Left ventricle myocardium superior (tissue), 1 donor: ENCODE measurements at regions not wholly inside any gene's neighbourhood (a gene's known extent, or its start where the extent isn't known, plus 50 kb on each side); places are given as distances from the start of the nearest gene placed in this dataset.
"Not testable (repeated sequence)": the region's sequence is repeated elsewhere in the genome, so short reads cannot be mapped to it uniquely, and the experiment has no call there.

ENCODE experiments used
- ATAC-seq: fragments of 200-7000 bp; cut with Tn5 transposase; one replicate; pipeline ENCODE4 v1.9.1; 2020; ENCODE audit warnings: mild to moderate bottlenecking, moderate library complexity
- DNase-seq: peaks from one replicate; pipeline ENCODE4 v3.0.0-alpha.2; 2020
- intact Hi-C: fragments of 100-400 bp; cut with micrococcal nuclease; formaldehyde crosslinking; loops from one replicate; pipeline ENCODE4 v1.11.0; 2022
- donor health status: DM: no; HTN: yes; CAD: no; lungs with severe emphysema.

DNA sequence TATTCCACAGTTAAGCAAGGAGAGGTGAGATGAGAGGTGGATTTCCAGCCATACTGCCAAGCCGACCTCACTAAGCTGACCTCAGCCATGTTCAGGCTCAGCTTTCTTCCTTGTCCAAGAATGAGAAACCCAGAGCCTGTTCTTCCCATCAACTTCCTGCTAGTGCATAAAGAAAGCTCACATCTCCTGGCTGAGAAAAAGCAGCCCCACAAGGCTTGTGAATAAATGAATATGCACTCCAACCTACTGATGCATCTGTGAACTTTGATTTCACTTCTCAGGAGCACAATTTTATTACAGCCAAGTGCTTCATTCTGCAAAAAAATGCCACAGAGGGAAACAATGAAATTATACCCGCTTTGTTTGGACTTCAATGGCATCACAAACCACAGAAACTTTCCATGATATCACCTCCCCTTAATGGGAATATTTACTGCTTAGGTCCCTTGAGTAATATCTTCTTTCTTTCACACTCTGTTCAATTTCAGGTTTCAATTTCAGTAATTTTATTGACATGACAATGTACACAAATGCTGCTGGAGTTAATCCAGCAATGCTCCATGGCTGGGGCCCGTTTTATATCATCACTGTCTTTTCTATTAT, 437.0 kb upstream of the PPP2R3A start:
- DNase-seq: no peak
- ATAC-seq: no peak
- intact Hi-C loops: no loop called here

DNA sequence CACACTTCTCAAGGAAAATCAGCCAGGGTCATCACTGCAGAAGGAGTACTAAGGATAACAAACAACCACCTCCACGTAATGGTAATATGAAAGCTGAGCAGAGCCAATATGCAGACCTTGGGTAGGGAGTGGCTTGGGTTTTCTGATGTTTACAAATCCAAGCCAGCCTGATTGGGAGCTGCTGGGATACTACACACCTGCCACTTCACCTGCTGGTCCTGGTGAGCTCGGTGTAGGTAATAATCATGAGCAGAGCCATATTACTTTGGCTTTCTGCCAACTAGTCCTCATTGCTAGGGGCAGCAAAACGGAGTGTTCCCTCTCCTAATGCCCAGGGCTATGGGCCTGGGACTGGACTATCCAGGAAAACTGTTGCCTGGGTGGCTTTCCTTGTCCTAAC, 433.5 kb upstream of the PPP2R3A start:
- DNase-seq: no peak
- intact Hi-C loops: no loop called here
- no peak for ATAC-seq

DNA sequence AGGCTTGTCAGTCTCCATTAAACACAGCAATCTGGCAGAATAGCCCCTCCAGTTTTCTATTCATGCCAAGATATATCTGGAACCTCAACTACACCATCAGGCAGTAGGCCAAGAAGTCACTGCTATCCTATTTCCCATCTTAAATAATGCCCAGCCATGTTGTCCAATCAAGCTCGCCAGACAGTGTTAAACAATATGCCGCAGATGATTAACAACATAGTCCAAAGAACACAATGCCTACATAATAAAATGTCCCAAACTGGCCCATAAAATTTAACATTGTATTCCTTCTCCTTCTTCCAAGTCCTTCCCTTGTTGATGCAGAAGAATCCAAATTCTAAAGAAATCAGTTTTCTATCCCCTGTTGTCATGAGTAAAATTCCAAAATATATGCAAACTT, 427.4 kb upstream of the PPP2R3A start:
- ATAC-seq (no peak), DNase-seq (no peak)
- intact Hi-C loops: no loop called here

DNA sequence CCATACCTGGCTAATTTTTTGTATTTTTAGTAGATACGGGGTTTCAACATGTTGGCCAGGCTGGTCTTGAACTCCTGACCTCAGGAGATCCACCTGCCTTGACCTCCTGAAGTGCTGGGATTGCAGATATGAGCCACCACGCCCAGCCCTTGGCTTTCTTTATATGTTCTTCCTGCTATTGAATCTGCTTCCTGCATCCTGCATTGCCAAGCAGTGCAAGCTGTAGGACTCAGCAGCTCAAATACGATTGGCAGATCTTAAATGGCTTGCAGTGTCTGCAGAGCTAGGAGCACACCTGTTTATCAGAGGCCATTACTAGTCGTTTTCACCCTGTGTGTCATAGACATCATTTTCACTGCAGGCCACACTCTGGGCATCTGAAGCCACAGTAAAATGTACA, 426.2 kb upstream of the PPP2R3A start:
- intact Hi-C loops: no loop called here
- no peak for ATAC-seq
- no peak for DNase-seq

DNA sequence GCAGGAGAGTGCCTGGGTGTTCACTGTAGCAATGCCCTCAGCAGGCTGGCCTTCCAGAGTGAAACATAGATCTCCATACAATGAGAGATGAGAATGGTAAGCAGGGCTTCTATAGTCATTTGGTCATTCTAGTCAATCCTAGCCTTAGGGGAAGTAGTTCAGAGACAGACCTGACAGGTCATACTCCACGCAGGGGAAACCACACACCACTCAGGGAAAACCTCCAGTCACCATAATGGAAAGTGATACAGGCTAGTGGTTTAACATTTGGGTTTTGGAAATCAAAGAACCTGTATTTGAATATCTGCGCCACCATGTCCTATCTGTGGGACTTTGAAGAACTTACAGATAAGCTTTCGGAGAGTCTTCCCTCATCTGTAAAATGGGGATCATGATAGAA, 425.7 kb upstream of the PPP2R3A start:
- intact Hi-C loops: no loop called here
- DNase-seq: no peak
- ATAC-seq: no peak

DNA sequence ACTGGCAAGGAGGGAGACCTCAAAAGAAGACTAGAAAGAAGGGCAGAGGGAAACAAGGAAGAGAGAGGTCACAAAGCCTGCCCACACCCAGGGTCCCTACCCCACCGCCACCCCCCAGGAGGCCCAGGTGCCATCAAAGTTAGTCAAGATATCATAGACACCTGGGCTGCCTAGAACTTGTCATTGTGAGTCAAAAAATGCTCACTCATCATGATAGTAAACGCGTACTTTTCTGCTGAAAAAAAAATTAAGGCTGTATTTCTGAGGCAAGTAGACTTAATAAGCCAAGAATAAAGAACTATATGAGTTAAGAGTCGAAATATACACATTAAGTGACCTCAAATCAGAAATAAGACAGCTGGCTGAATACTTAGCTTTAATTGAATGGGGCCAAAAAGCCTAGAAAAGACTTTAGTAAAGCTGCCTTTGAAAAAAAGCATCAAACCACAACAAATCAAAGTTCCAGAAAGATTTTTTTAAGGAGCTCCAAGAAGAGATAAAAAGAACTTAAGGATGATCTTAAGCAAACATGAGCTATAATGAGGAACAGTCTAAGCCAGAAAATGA, 415.5 kb upstream of the PPP2R3A start:
- intact Hi-C loops: no loop called here
- DNase-seq (no peak), ATAC-seq (no peak)

- ATAC-seq: no peak
- no peak for DNase-seq
- intact Hi-C loops: no loop called here
These were observed 409.4 kb upstream of the PPP2R3A start for GRCh38 chr3:135556174-135556573.

GRCh38 chr3:135558150-135558783, 407.3 kb upstream of the PPP2R3A start:
- intact Hi-C loops: no loop called here
- ATAC-seq (no peak), DNase-seq (no peak)

DNA sequence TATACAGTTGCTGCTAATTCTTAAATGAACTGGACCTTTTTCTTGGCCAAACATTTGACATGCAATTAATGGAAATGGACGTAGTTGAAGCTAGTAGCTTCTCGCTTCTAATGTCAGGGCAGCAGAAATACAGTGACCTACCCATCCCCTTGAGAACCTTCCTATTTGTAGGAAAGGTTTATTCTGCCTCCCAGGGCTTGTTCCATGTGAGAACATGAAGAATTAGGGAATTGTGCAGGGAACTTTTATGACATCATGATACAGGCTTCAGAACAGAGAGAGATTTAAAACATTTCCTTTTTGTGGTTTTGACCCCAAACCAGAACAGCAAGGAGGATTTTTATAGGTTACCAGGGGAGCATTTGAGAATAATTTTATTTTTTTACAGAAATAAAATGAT, 406.6 kb upstream of the PPP2R3A start:
- ATAC-seq (no peak), DNase-seq (no peak)
- intact Hi-C loops: no loop called here

DNA sequence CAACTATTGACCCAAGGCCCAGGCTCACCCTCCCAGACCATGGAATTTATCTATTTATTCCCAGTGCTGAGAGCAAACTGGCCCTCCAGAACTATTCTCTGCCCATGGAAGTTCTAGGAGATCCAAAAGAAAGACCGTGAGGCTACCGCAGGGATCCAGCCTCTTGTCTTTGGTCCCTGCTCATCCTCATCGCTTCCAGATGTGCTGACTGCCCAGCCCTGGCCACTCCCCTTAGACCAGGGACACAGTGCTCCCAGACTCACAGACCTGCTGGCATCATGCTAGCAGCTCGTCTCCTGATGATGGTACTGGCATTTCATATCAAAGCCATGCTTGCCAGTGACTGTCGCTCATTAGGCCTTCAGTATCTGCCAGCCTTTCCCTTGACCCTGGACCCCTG, 405.7 kb upstream of the PPP2R3A start:
- ATAC-seq: no peak
- DNase-seq: no peak
- intact Hi-C loops: no loop called here

DNA sequence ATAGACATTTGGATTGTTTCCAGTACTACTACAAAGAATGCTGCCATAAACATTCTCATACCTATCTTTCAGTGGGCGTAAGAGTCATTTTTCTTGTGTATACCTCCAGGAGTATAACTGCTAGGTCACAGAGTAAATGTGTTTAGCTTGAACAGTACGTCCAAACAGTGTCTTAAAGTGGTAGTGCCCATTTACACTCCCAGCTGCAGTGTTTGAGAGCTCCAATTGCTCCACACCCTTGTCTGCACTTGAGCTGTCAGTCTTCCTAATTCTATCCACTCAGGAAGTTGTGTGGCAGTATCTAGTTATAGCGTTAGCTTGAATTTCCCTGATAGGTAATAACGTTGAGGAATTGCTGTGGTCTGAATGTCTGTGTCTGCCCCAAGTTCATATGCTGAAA, 404.7 kb upstream of the PPP2R3A start:
- intact Hi-C loops: no loop called here
- ATAC-seq: no peak

GRCh38 chr3:135564696-135565095, 400.8 kb upstream of the PPP2R3A start:
- ATAC-seq (no peak), DNase-seq (no peak)
- intact Hi-C loops: no loop called here

More for the DNA sequence above, 404.7 kb upstream of the PPP2R3A start:
- no peak for DNase-seq

DNA sequence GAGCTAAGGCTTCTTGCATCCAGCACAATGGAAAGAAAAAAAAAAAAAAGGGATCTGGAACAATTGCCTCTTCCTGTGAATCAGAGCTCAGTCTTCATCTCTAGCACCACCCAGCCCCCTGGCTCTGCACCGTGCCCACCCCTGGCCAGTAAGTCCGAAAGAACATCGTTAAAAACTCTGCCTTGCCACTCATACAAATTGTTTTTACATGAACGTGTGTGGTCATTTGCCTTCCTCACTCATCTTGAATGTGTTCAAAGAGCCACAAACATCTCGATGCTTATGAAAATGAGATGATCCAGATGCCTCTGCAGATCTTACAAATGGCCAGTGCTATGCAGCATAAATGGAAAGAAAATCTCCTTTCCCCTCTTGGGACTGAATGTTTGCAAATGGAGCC, 400.0 kb upstream of the PPP2R3A start:
- intact Hi-C loops: no loop called here
- ATAC-seq (no peak), DNase-seq (no peak)

DNA sequence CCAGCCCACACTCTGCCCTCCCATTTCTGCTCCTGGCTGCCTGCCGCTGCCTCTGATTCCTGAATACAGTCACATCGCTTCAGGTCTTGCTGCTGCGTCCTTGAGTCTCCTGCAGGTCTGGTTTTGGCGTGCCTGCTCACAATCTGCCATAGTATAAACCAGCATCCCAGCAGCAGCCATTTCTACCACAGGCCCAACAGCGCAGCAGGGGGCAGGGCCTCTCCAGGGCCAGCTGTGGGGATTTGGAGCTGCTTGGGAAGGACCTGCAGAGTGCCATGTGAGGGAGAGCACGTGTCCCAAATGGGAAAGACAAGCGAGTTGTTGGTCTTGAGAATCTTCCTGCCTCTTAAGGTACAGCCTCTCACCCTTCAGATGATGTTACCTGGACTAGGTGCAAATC, 398.3 kb upstream of the PPP2R3A start:
- ATAC-seq (no peak), DNase-seq (no peak)
- intact Hi-C loops: no loop called here

DNA sequence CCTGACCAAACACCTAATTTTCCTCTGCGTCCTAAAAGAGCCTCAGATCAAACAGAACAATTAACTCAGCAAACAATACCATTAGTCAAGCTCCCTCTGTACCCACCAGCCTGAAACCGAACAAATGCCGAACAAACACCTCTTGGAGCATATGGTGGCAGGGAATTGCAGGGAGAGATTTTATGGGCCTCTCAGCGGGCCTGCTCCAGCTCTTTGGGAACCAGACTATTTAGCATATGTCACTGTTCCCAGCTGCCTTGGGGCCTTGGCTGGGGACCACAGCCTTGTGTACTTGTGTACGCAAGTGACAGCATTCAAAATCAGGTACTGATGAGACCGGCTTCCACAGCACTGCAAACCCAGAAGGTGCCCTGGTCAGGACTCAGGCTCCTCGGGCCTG, 388.8 kb upstream of the PPP2R3A start:
- intact Hi-C loops: no loop called here
- ATAC-seq (no peak), DNase-seq (no peak)

DNA sequence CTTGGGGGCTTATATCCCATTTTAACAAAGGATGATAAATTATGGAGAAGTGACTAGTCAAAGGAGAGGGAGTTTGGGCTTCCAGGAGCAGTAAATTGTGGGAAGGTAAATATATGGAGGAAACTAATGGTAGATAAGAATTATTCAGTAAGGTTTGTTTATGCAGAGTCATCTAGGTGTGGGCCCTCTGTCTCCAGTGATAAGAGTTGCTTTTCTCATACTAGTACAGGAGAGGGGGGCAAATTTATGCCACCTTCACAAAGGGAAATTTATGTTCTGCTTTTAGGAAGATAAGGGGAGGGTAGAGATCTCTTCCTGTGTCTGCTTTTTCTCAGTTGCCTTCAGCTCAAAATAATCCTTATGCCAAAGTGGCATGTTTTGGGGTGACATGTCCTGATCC, 383.7 kb upstream of the PPP2R3A start:
- DNase-seq: no peak
- intact Hi-C loops: no loop called here
- ATAC-seq: no peak

GRCh38 chr3:135582800-135583199, 382.7 kb upstream of the PPP2R3A start:
- ATAC-seq (no peak), DNase-seq (no peak)
- intact Hi-C loops: no loop called here

GRCh38 chr3:135596563-135596962, 369.0 kb upstream of the PPP2R3A start:
- no peak for ATAC-seq
- DNase-seq: no peak
- intact Hi-C loops: no loop called here

GRCh38 chr3:135597855-135598254, 367.7 kb upstream of the PPP2R3A start:
- no peak for ATAC-seq
- intact Hi-C loops: no loop called here
- DNase-seq: no peak

DNA sequence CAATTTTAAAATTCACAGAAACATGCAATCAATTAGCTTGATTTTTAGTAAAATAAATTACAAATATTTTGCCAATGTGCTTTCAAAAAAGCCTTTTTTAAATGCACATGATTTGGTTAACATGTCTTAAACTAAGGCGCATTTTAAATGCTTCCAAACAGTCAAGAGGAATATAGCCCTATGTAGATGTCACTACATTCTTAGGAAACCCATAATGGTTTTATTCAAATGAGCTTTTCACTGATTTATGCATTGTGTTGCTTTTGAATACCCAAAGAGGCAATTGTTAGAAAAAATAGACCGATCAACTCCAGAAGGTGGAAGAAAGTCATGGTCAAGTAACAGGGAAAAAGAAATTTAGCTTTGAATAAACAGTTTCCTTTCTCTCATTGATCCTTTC, 366.9 kb upstream of the PPP2R3A start:
- intact Hi-C loops: no loop called here
- DNase-seq (no peak), ATAC-seq (no peak)

GRCh38 chr3:135604512-135604911, 361.0 kb upstream of the PPP2R3A start:
- ATAC-seq, intact Hi-C loops, DNase-seq: not testable (repeated sequence)
